BE2C (cell line): ENCODE measurements at regions not wholly inside any gene's neighbourhood (a gene's known extent, or its start where the extent isn't known, plus 50 kb on each side); places are given as distances from the start of the nearest gene placed in this dataset.

Experiments
- DNase-seq: peaks from one replicate; pipeline ENCODE4 v3.0.0-alpha.2; 2020
- H3K27me3 ChIP-seq: fragments of 250-450 bp; sonication (Bioruptor Pico); 2 replicates; pipeline ENCODE4 v1.5.1; 2020; ENCODE audit warnings: mild to moderate bottlenecking
- H3K36me3 ChIP-seq: fragments of 250-450 bp; sonication (Bioruptor Pico); 2 replicates; pipeline ENCODE4 v1.5.1; 2020; ENCODE audit warnings: mild to moderate bottlenecking
- H3K4me1 ChIP-seq: fragments of 250-450 bp; sonication (Bioruptor Pico); 2 replicates; pipeline ENCODE4 v1.5.1; 2020
- H3K4me3 ChIP-seq: 2 replicates; pipeline ENCODE4 v1.5.1; 2011; ENCODE audit warnings: low read depth, low read length
- H3K9me3 ChIP-seq: fragments of 250-450 bp; sonication (Bioruptor Pico); 2 replicates; pipeline ENCODE4 v1.5.1; 2020
- TF ChIP-seq, protein P1 (sequence below): IDR thresholded peaks from 2 replicates; pipeline ENCODE4 v1.5.1; 2012; ENCODE audit warnings: mild to moderate bottlenecking, low read depth, low read length

DNA sequence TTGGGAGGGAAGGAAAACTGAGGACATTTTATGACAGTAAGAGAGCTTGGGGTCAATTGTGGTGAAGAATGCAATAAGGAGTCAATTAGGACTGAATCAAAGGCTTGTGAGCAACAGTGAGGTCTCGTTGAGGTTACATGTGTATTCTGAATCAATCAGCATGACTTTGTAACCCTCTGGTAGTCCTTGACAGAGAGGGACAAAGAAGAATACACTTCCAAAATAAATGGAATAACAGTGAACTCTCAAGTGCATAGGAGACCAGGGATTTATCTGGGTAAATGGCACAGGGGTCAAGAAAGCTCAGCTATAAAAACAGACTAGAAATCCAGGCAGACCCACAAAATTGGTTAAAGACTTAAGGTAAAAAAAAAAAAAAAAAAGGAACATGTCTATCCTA is 85.1 kb upstream of the NAV3 start:
- Histone ChIP-seq H3K27me3 (no peaks in the 10 kb centered on the region), H3K4me1 (no peaks in the 10 kb centered on the region), H3K4me3 (no peak overlapping the region), H3K9me3 (no peaks in the 10 kb centered on the region), H3K36me3 (no peaks in the 10 kb centered on the region)
- TF ChIP-seq, protein P1, sequence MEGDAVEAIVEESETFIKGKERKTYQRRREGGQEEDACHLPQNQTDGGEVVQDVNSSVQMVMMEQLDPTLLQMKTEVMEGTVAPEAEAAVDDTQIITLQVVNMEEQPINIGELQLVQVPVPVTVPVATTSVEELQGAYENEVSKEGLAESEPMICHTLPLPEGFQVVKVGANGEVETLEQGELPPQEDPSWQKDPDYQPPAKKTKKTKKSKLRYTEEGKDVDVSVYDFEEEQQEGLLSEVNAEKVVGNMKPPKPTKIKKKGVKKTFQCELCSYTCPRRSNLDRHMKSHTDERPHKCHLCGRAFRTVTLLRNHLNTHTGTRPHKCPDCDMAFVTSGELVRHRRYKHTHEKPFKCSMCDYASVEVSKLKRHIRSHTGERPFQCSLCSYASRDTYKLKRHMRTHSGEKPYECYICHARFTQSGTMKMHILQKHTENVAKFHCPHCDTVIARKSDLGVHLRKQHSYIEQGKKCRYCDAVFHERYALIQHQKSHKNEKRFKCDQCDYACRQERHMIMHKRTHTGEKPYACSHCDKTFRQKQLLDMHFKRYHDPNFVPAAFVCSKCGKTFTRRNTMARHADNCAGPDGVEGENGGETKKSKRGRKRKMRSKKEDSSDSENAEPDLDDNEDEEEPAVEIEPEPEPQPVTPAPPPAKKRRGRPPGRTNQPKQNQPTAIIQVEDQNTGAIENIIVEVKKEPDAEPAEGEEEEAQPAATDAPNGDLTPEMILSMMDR: no peak
- DNase-seq: no peak

DNA sequence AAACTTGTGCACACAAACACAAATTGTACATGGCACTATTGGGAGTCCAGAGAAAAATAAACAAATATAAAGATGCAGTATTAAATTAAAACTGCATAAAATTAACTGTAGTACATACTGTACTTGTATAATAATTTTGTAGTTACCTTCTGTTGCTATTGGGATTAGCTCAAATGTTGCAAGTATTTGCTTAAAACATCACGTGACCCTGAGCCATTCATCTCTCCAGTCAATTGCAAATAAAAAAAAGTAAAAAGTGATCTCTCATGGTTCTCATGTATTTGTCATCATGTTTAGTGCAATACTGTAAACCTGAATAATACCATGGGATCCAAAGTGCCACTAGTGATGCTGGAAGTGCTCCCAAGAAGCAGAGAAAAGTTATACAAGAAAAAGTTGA is 88.1 kb upstream of the NAV3 start:
- no peaks in the 10 kb centered on the region for H3K36me3 ChIP-seq
- DNase-seq: no peak
- TF ChIP-seq, protein P1: no peak

DNA sequence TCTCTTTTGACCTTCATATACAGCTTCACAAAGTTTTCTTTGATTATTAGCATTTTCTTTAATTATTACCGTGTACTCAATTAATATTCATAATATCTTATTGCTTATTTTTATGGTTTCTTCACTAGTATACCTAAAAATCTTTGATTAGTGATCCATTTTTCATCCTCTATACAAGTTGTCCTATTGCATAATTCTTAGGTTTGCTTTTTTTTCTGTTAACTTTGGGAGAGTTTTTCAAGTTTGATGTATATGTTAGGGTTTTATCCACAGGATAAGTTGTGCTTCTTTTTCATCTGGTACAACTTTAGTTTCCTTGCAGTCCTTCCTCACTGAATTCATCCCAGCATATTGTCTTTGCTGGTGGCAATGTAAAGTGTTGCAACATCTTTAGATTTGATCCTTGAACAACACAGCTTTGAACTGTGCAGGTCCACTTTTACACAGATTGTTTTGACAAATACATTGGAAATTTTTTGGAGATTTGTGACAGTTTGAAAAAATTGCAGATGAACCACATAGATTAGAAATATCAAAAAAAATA is 88.6 kb upstream of the NAV3 start:
- H3K27me3 ChIP-seq: no peaks in the 10 kb centered on the region
- no peaks in the 10 kb centered on the region for H3K4me1 ChIP-seq
- no peak overlapping the region for H3K4me3 ChIP-seq
- DNase-seq: no peak
- no peaks in the 10 kb centered on the region for H3K9me3 ChIP-seq
- H3K36me3 ChIP-seq: no peaks in the 10 kb centered on the region
- TF ChIP-seq, protein P1: no peak

More for the DNA sequence above, 88.1 kb upstream of the NAV3 start:
- H3K9me3 ChIP-seq: no peaks in the 10 kb centered on the region
- no peaks in the 10 kb centered on the region for H3K4me1 ChIP-seq
- H3K27me3 ChIP-seq: no peaks in the 10 kb centered on the region
- H3K4me3 ChIP-seq: no peak overlapping the region

DNA sequence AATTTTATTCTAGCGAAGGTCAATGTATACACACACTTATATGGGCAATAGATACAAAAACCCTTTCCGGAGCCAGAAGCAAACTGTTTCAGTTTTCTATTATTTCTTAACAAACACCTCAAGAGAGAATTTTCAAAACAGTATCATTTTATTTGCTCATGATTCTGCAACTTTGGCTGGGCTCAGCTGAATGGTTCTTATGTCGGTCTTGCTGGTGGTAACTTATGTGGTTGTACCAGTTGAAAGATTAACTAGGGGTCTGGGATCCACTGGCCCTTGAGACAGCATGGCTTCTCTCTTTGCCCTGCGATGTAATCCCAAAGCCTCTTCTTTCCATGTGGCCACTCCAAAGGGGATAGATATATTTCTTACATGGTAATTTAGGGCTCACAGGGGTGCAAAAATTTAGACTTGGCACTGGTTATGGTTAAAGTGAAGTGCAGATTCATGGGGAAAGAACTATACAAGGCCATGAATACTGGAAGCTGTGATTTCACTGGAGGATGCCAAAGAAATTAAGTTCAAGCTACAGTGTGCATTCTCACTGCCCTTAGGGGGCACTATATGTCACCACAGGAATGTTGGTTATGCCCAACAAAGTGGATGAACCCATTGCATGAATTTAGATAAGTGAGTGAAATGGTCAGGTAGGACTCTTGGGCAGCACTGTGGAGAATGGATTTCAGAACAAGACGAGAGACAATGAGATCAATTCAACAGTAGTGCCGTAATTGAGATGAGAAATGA is 94.3 kb upstream of the NAV3 start:
- TF ChIP-seq, protein P1: 0 out of 2 replicates have a peak, but pooled peaks have one; percentile 2
- Histone ChIP-seq H3K9me3 (no peaks in the 10 kb centered on the region), H3K27me3 (no peaks in the 10 kb centered on the region), H3K36me3 (no peaks in the 10 kb centered on the region), H3K4me3 (no peak overlapping the region), H3K4me1 (no peaks in the 10 kb centered on the region)
- no peak for DNase-seq

DNA sequence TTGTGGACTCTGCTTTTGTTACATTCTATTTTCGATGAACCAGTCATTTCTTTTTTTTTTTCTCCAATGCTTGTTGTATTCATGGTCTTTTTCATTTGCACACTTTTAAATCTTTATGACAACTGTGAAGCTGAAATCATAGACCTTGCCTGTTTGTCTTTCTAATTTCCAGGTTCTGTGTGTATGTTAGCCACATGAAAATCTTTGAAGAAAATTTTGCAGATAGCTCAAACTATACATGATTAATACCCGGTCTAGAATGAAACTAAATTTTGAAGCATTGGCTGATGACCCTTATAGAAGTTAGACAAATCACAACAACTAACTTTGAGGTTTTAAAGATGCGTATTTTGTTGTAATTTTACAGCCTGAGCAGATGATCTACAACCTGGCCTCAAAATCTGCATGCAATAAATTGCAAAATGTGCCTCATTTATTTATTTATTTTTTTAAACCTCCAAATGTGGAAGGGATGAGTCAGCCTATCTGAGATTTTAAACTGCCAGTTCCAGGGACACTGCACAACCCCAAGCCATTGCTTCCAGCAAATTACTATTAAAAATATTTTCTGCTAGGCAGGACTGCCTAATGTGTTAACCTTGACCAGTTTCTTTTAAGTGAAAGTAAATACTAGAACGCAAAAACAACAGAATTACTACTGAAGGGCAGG is 96.3 kb upstream of the NAV3 start:
- H3K4me1 ChIP-seq: no peaks in the 10 kb centered on the region
- no peak for DNase-seq
- no peaks in the 10 kb centered on the region for H3K9me3 ChIP-seq
- H3K36me3 ChIP-seq: no peaks in the 10 kb centered on the region
- H3K4me3 ChIP-seq: no peak overlapping the region
- TF ChIP-seq, protein P1: no peak
- H3K27me3 ChIP-seq: no peaks in the 10 kb centered on the region

DNA sequence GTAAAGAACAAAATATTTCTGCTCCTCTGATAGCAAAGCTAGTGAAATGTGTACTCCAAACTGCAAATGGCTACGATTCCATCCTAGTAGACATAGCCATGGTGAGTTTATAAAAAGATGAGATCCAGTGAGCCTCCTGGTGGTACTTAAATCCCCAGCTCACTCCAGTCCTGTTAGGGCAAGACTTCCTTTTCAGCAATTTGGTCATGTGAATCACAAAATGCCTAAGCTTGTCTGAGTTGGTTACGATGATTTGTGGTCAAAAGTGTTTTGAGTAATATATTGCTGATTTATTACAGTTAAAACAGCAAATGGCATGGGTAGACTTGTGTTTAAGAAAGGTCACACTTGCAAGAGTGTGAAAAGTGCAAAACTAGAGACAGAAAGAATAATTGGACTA is 102.7 kb upstream of the NAV3 start:
- H3K36me3 ChIP-seq: no peaks in the 10 kb centered on the region
- no peaks in the 10 kb centered on the region for H3K4me1 ChIP-seq
- no peaks in the 10 kb centered on the region for H3K9me3 ChIP-seq
- no peak for DNase-seq
- H3K27me3 ChIP-seq: no peaks in the 10 kb centered on the region
- H3K4me3 ChIP-seq: no peak overlapping the region
- TF ChIP-seq, protein P1: no peak
